SK-N-SH treated with all-trans-retinoic acid at 6 μM for 48 hours (cell line): ENCODE measurements at regions not wholly inside any gene's neighbourhood (a gene's known extent, or its start where the extent isn't known, plus 50 kb on each side); places are given as distances from the start of the nearest gene placed in this dataset.
"Not testable (repeated sequence)": the region's sequence is repeated elsewhere in the genome, so short reads cannot be mapped to it uniquely, and the experiment has no call there.

Source experiments
- ATAC-seq: fragments of 200-7000 bp; cut with Tn5 transposase; 3 replicates; pipeline ENCODE4 v1.9.1; 2020; ENCODE audit warnings: mild to moderate bottlenecking, moderate library complexity
- ARNTL ChIP-seq: fragments of 450-650 bp; formaldehyde crosslinking; IDR thresholded peaks from 2 replicates; pipeline ENCODE4 v1.5.0; 2020; ENCODE audit warnings: low read depth, mild to moderate bottlenecking, moderate library complexity, borderline replicate concordance
- BACH2 ChIP-seq: fragments of 250-450 bp; sonication (Bioruptor Pico); IDR thresholded peaks from 2 replicates; pipeline ENCODE4 v1.9.0; 2021; ENCODE audit warnings: mild to moderate bottlenecking, borderline replicate concordance
- CSDC2 ChIP-seq: fragments of 250-450 bp; sonication (Bioruptor Pico); IDR thresholded peaks from 2 replicates; pipeline ENCODE4 v1.5.0; 2020; ENCODE audit warnings: mild to moderate bottlenecking, moderate library complexity
- CSRNP3 ChIP-seq: fragments of 250-450 bp; sonication (Bioruptor Pico); IDR thresholded peaks from 2 replicates; pipeline ENCODE4 v1.5.1; 2021; ENCODE audit warnings: mild to moderate bottlenecking, moderate library complexity
- GLIS3 ChIP-seq: fragments of 250-450 bp; sonication (Bioruptor Pico); IDR thresholded peaks from 2 replicates; pipeline ENCODE4 v1.5.0; 2020; ENCODE audit warnings: mild to moderate bottlenecking, moderate library complexity
- ISL1 ChIP-seq: fragments of 250-450 bp; sonication (Bioruptor Pico); IDR thresholded peaks from 2 replicates; pipeline ENCODE4 v2.1.2; 2022; ENCODE audit warnings: mild to moderate bottlenecking, moderate library complexity
- POU6F1 ChIP-seq: fragments of 250-450 bp; sonication (Bioruptor Pico); IDR thresholded peaks from 2 replicates; pipeline ENCODE4 v1.8.0; 2021; ENCODE audit warnings: low read depth, mild to moderate bottlenecking, moderate library complexity, borderline replicate concordance
- PPARA ChIP-seq: fragments of 250-450 bp; sonication (Bioruptor Pico); IDR thresholded peaks from 2 replicates; pipeline ENCODE4 v1.5.0; 2020; ENCODE audit warnings: mild to moderate bottlenecking, borderline replicate concordance
- RARB ChIP-seq: fragments of 250-450 bp; sonication (Bioruptor Pico); IDR thresholded peaks from 2 replicates; pipeline ENCODE4 v1.8.0; 2021; ENCODE audit warnings: mild to moderate bottlenecking, moderate library complexity
- SNAI2 ChIP-seq: fragments of 250-450 bp; sonication (Bioruptor Pico); IDR thresholded peaks from 2 replicates; pipeline ENCODE4 v1.5.0; 2020; ENCODE audit warnings: mild to moderate bottlenecking, moderate library complexity
- TOX ChIP-seq: fragments of 250-450 bp; sonication (Bioruptor Pico); IDR thresholded peaks from 2 replicates; pipeline ENCODE4 v1.8.0; 2021; ENCODE audit warnings: mild to moderate bottlenecking, moderate library complexity, borderline replicate concordance
- TSHZ2 ChIP-seq: fragments of 250-450 bp; sonication (Bioruptor Pico); IDR thresholded peaks from 2 replicates; pipeline ENCODE4 v1.5.0; 2020; ENCODE audit warnings: mild to moderate bottlenecking, moderate library complexity
- ZC3H10 ChIP-seq: fragments of 250-450 bp; sonication (Bioruptor Pico); IDR thresholded peaks from 2 replicates; pipeline ENCODE4 v1.5.1; 2021; ENCODE audit warnings: mild to moderate bottlenecking, moderate library complexity
- ZFP3 ChIP-seq: fragments of 250-450 bp; sonication (Bioruptor Pico); IDR thresholded peaks from 2 replicates; pipeline ENCODE4 v1.5.0; 2020; ENCODE audit warnings: mild to moderate bottlenecking, moderate library complexity
- ZFP30 ChIP-seq: fragments of 450-650 bp; formaldehyde crosslinking; IDR thresholded peaks from 2 replicates; pipeline ENCODE4 v1.5.0; 2022; ENCODE audit warnings: mild to moderate bottlenecking, moderate library complexity
- ZNF565 ChIP-seq: fragments of 450-650 bp; formaldehyde crosslinking; conservative IDR thresholded peaks from 2 replicates; pipeline ENCODE4 v1.5.0; 2020; ENCODE audit warnings: low read depth, mild to moderate bottlenecking, moderate library complexity
- ZNF70 ChIP-seq: fragments of 450-650 bp; formaldehyde crosslinking; IDR thresholded peaks from 2 replicates; pipeline ENCODE4 v1.5.0; 2020; ENCODE audit warnings: mild to moderate bottlenecking, moderate library complexity
- ZNF8 ChIP-seq: fragments of 450-650 bp; formaldehyde crosslinking; IDR thresholded peaks from 2 replicates; pipeline ENCODE4 v1.5.0; 2020; ENCODE audit warnings: mild to moderate bottlenecking, moderate library complexity
- TF ChIP-seq, protein P1 (sequence below): fragments of 250-450 bp; sonication (Bioruptor Pico); IDR thresholded peaks from 2 replicates; pipeline ENCODE4 v1.5.1; 2020; ENCODE audit warnings: low read depth, mild to moderate bottlenecking, moderate library complexity
- TF ChIP-seq, protein P2 (sequence below): fragments of 250-450 bp; sonication (Bioruptor Pico); IDR thresholded peaks from 2 replicates; pipeline ENCODE4 v1.8.0; 2020; ENCODE audit warnings: mild to moderate bottlenecking, moderate library complexity, borderline replicate concordance

DNA sequence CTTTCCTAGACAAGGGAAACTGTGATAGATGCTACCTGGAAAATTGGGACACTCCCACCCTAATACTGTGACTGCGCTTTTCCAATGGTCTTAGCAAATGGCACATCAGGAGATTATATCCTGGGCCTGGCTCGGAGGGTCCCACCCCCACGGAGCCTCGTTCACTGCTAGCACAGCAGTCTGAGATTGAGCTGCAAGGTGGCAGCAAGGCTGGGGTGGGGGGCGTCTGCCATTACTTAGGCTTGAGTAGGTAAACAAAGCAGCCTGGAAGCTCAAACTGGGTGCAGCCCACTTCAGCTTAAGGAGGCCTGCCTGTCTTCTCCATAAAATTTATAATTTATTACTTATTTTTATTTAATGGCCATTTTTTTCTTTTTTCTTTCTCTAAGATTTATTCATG is 802.1 kb upstream of the SLC39A10 start:
- no peak for ATAC-seq
- no peak for TF ChIP-seq ZC3H10 (CRISPR knock-in tag)
- TF ChIP-seq ISL1 (CRISPR knock-in tag) = no peak
- no peak for TF ChIP-seq CSDC2 (CRISPR knock-in tag)
- no peak for TF ChIP-seq ZNF8 (CRISPR knock-in tag)
- no peak for TF ChIP-seq BACH2 (CRISPR knock-in tag)
- TF ChIP-seq POU6F1 (CRISPR knock-in tag) = no peak
- no peak for TF ChIP-seq SNAI2
- TF ChIP-seq, all 23 proteins: peak for 0

GRCh38 chr2:194842871-194843270 is 814.2 kb upstream of the SLC39A10 start:
- TF ChIP-seq ZNF70 (no peak), ARNTL (CRISPR knock-in tag) (no peak), TSHZ2 (no peak), ZC3H10 (CRISPR knock-in tag) (no peak), POU6F1 (CRISPR knock-in tag) (no peak), PPARA (CRISPR knock-in tag) (no peak), SNAI2 (no peak), CSRNP3 (CRISPR knock-in tag) (no peak), TOX (CRISPR knock-in tag) (no peak), BACH2 (CRISPR knock-in tag) (no peak), ZNF565 (CRISPR knock-in tag) (no peak)
- TF ChIP-seq, protein P1, sequence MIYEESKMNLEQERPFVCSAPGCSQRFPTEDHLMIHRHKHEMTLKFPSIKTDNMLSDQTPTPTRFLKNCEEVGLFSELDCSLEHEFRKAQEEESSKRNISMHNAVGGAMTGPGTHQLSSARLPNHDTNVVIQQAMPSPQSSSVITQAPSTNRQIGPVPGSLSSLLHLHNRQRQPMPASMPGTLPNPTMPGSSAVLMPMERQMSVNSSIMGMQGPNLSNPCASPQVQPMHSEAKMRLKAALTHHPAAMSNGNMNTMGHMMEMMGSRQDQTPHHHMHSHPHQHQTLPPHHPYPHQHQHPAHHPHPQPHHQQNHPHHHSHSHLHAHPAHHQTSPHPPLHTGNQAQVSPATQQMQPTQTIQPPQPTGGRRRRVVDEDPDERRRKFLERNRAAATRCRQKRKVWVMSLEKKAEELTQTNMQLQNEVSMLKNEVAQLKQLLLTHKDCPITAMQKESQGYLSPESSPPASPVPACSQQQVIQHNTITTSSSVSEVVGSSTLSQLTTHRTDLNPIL = no peak
- no peak for ATAC-seq

DNA sequence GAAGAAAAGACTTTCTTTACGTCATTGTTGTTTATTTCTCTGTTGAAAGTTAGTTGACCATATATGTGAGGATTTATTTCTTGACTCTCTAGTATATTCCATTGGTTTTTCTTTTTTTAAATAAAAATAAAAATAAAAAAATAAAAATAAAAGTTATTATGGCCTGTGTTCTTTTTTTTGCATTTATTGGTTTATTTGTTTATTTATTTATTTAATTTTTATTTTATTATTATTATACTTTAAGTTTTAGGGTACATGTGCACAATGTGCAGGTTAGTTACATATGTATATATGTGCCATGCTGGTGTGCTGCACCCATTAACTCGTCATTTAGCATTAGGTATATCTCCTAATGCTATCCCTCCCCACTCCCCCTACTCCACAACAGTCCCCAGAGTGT is 822.7 kb upstream of the SLC39A10 start:
- not testable (repeated sequence) for ATAC-seq

GRCh38 chr2:194826241-194826640 is 830.8 kb upstream of the SLC39A10 start:
- TF ChIP-seq RARB (CRISPR knock-in tag) = no peak
- TF ChIP-seq ZFP30 (CRISPR knock-in tag) = no peak
- TF ChIP-seq ISL1 (CRISPR knock-in tag) = no peak
- TF ChIP-seq, protein P2, sequence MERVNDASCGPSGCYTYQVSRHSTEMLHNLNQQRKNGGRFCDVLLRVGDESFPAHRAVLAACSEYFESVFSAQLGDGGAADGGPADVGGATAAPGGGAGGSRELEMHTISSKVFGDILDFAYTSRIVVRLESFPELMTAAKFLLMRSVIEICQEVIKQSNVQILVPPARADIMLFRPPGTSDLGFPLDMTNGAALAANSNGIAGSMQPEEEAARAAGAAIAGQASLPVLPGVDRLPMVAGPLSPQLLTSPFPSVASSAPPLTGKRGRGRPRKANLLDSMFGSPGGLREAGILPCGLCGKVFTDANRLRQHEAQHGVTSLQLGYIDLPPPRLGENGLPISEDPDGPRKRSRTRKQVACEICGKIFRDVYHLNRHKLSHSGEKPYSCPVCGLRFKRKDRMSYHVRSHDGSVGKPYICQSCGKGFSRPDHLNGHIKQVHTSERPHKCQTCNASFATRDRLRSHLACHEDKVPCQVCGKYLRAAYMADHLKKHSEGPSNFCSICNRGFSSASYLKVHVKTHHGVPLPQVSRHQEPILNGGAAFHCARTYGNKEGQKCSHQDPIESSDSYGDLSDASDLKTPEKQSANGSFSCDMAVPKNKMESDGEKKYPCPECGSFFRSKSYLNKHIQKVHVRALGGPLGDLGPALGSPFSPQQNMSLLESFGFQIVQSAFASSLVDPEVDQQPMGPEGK (CRISPR knock-in tag) = no peak
- no peak for TF ChIP-seq TSHZ2
- TF ChIP-seq, protein P1 = no peak
- TF ChIP-seq SNAI2 = no peak
- no peak for TF ChIP-seq ZC3H10 (CRISPR knock-in tag)
- TF ChIP-seq TOX (CRISPR knock-in tag) = no peak
- no peak for TF ChIP-seq ARNTL (CRISPR knock-in tag)
- TF ChIP-seq BACH2 (CRISPR knock-in tag) = no peak
- no peak for TF ChIP-seq GLIS3 (CRISPR knock-in tag)
- TF ChIP-seq ZFP3 (CRISPR knock-in tag) = no peak
- TF ChIP-seq, all 23 proteins: peak for 0
- ATAC-seq = no peak
